Neural cell (in vitro differentiated cells): ENCODE measurements at regions not wholly inside any gene's neighbourhood (a gene's known extent, or its start where the extent isn't known, plus 50 kb on each side); places are given as distances from the start of the nearest gene placed in this dataset.

ENCODE experiments used
- H2AFZ ChIP-seq: fragments of 200-600, 300-800 bp; sonication (generic), shearing (Covaris generic); 2 replicates; pipeline ENCODE4 v1.6.0; 2014; ENCODE audit warnings: low read depth, mild to moderate bottlenecking, antibody characterized with exemption, low read length, moderate library complexity
- H3F3A ChIP-seq: fragments of 200-600 bp; shearing (Covaris generic); 2 replicates; pipeline ENCODE4 v1.6.1; 2016; ENCODE audit warnings: mild to moderate bottlenecking, moderate library complexity, mixed read lengths, antibody characterized with exemption, low read length; ENCODE audit not compliant: insufficient read depth, poor library complexity, severe bottlenecking
- H3K27ac ChIP-seq: fragments of 200-600, 300-800 bp; sonication (generic), shearing (Covaris generic); 2 replicates; pipeline ENCODE4 v1.5.1; 2014; ENCODE audit warnings: mild to moderate bottlenecking, low read length, moderate library complexity
- H3K27me3 ChIP-seq: fragments of 300-800, 200-600 bp; sonication (generic), shearing (Covaris generic); 2 replicates; pipeline ENCODE4 v1.6.0; 2014; ENCODE audit warnings: mild to moderate bottlenecking, low read depth, low read length, moderate library complexity; ENCODE audit not compliant: insufficient read depth
- H3K36me3 ChIP-seq: fragments of 300-800, 200-600 bp; sonication (generic), shearing (Covaris generic); 2 replicates; pipeline ENCODE4 v1.5.1; 2014; ENCODE audit warnings: mild to moderate bottlenecking, antibody characterized with exemption, low read length, moderate library complexity; ENCODE audit not compliant: insufficient read depth
- H3K4me2 ChIP-seq: fragments of 300-800, 200-600 bp; sonication (generic), shearing (Covaris generic); 2 replicates; pipeline ENCODE4 v1.6.0; 2014; ENCODE audit warnings: mild to moderate bottlenecking, low read length
- H3K4me3 ChIP-seq: fragments of 300-800, 200-600 bp; sonication (generic), shearing (Covaris generic); 2 replicates; pipeline ENCODE4 v1.5.1; 2014; ENCODE audit warnings: mild to moderate bottlenecking, low read length, moderate library complexity
- H3K79me2 ChIP-seq: fragments of 200-600 bp; shearing (Covaris generic); replicated peaks from 2 replicates; pipeline ENCODE4 v1.6.0; 2014; ENCODE audit warnings: mild to moderate bottlenecking, low read length, moderate library complexity; ENCODE audit not compliant: insufficient read depth
- H3K9ac ChIP-seq: fragments of 300-800, 200-600 bp; sonication (generic), shearing (Covaris generic); 2 replicates; pipeline ENCODE4 v1.6.1; 2016; ENCODE audit warnings: mild to moderate bottlenecking, low read length, mixed read lengths
- H3K9me2 ChIP-seq: fragments of 200-600 bp; shearing (Covaris generic); 2 replicates; pipeline ENCODE4 v1.6.1; 2016; ENCODE audit warnings: mild to moderate bottlenecking, low read length, mixed read lengths; ENCODE audit not compliant: insufficient read depth
- H3K9me3 ChIP-seq: fragments of 200-600, 300-800 bp; sonication (generic), shearing (Covaris generic); 2 replicates; pipeline ENCODE4 v1.6.1; 2016; ENCODE audit warnings: mild to moderate bottlenecking, mixed run types, low read length, moderate library complexity, mixed read lengths
- H4K20me1 ChIP-seq: fragments of 200-600 bp; shearing (Covaris generic); 2 replicates; pipeline ENCODE4 v1.6.1; 2016; ENCODE audit warnings: mild to moderate bottlenecking, mixed run types; ENCODE audit not compliant: insufficient read depth
- CTCF ChIP-seq: fragments of 450-650 bp; IDR thresholded peaks from 2 replicates; pipeline ENCODE4 v1.5.1; 2014; ENCODE audit warnings: antibody characterized with exemption, mild to moderate bottlenecking, moderate library complexity; ENCODE audit not compliant: poor library complexity, severe bottlenecking
- EP300 ChIP-seq: fragments of 450-650 bp; conservative IDR thresholded peaks from 2 replicates; pipeline ENCODE4 v1.6.1; 2014; ENCODE audit warnings: antibody characterized with exemption, mild to moderate bottlenecking, moderate library complexity; ENCODE audit not compliant: poor library complexity, severe bottlenecking
- EZH2 ChIP-seq: fragments of 200-600, 300-800 bp; shearing (Covaris generic), sonication (generic); IDR thresholded peaks from 2 replicates; pipeline ENCODE4 v1.6.1; 2014; ENCODE audit warnings: antibody characterized with exemption, low read length, borderline replicate concordance, mild to moderate bottlenecking; ENCODE audit not compliant: insufficient read depth, poor library complexity, severe bottlenecking
- MXI1 ChIP-seq: fragments of 450-650 bp; conservative IDR thresholded peaks from 2 replicates; pipeline ENCODE4 v1.6.1; 2014; ENCODE audit warnings: antibody characterized with exemption, mild to moderate bottlenecking; ENCODE audit not compliant: poor library complexity, severe bottlenecking
- POLR2AphosphoS5 ChIP-seq: IDR thresholded peaks from 2 replicates; pipeline ENCODE4 v1.6.1; 2012
- RAD21 ChIP-seq: fragments of 450-650 bp; conservative IDR thresholded peaks from 2 replicates; pipeline ENCODE4 v1.6.1; 2014; ENCODE audit warnings: antibody characterized with exemption, mild to moderate bottlenecking, moderate library complexity
- SMC3 ChIP-seq: fragments of 450-650 bp; conservative IDR thresholded peaks from 2 replicates; pipeline ENCODE4 v1.6.1; 2014; ENCODE audit warnings: antibody characterized with exemption, mild to moderate bottlenecking, moderate library complexity; ENCODE audit not compliant: poor library complexity
- TAF1 ChIP-seq: IDR thresholded peaks from 2 replicates; pipeline ENCODE4 v1.6.1; 2012; ENCODE audit warnings: low read depth
- TF ChIP-seq, protein P1 (sequence below): IDR thresholded peaks from 2 replicates; pipeline ENCODE4 v1.6.1; 2012; ENCODE audit warnings: borderline replicate concordance

GRCh38 chrY:15775880-15776279, 1251.6 kb downstream of the NLGN4Y start:
- H3K9me3 ChIP-seq: no peaks in the 10 kb centered on the region
- no peaks in the 10 kb centered on the region for H3F3A ChIP-seq
- H4K20me1 ChIP-seq: no peaks in the 10 kb centered on the region
- no peaks in the 10 kb centered on the region for H3K79me2 ChIP-seq
- no peak overlapping the region for H2AFZ ChIP-seq
- no peak overlapping the region for H3K4me3 ChIP-seq
- no peaks in the 10 kb centered on the region for H3K27me3 ChIP-seq
- TF ChIP-seq TAF1: no peak
- no peak for TF ChIP-seq SMC3
- no peak for TF ChIP-seq CTCF
- TF ChIP-seq RAD21: no peak
- H3K27ac ChIP-seq: no peak overlapping the region
- no peak overlapping the region for H3K9ac ChIP-seq
- no peaks in the 10 kb centered on the region for H3K9me2 ChIP-seq
- no peaks in the 10 kb centered on the region for H3K36me3 ChIP-seq
- no peak overlapping the region for H3K4me2 ChIP-seq

GRCh38 chrY:15779891-15780290, 1255.6 kb downstream of the NLGN4Y start:
- H3K4me2 ChIP-seq: no peak overlapping the region
- no peak overlapping the region for H3K4me3 ChIP-seq
- H3K9me3 ChIP-seq: no peaks in the 10 kb centered on the region
- H4K20me1 ChIP-seq: no peaks in the 10 kb centered on the region
- H3K36me3 ChIP-seq: no peaks in the 10 kb centered on the region
- no peak overlapping the region for H2AFZ ChIP-seq
- H3K27ac ChIP-seq: no peak overlapping the region
- H3K9ac ChIP-seq: no peak overlapping the region
- TF ChIP-seq SMC3: no peak
- TF ChIP-seq RAD21: no peak
- no peak for TF ChIP-seq MXI1
- TF ChIP-seq, protein P1, sequence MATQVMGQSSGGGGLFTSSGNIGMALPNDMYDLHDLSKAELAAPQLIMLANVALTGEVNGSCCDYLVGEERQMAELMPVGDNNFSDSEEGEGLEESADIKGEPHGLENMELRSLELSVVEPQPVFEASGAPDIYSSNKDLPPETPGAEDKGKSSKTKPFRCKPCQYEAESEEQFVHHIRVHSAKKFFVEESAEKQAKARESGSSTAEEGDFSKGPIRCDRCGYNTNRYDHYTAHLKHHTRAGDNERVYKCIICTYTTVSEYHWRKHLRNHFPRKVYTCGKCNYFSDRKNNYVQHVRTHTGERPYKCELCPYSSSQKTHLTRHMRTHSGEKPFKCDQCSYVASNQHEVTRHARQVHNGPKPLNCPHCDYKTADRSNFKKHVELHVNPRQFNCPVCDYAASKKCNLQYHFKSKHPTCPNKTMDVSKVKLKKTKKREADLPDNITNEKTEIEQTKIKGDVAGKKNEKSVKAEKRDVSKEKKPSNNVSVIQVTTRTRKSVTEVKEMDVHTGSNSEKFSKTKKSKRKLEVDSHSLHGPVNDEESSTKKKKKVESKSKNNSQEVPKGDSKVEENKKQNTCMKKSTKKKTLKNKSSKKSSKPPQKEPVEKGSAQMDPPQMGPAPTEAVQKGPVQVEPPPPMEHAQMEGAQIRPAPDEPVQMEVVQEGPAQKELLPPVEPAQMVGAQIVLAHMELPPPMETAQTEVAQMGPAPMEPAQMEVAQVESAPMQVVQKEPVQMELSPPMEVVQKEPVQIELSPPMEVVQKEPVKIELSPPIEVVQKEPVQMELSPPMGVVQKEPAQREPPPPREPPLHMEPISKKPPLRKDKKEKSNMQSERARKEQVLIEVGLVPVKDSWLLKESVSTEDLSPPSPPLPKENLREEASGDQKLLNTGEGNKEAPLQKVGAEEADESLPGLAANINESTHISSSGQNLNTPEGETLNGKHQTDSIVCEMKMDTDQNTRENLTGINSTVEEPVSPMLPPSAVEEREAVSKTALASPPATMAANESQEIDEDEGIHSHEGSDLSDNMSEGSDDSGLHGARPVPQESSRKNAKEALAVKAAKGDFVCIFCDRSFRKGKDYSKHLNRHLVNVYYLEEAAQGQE: no peak
- no peak for TF ChIP-seq EZH2
- no peak for TF ChIP-seq EP300
- TF ChIP-seq POLR2AphosphoS5: no peak
- TF ChIP-seq TAF1: no peak
- TF ChIP-seq CTCF: no peak
- no peaks in the 10 kb centered on the region for H3K27me3 ChIP-seq
- H3K79me2 ChIP-seq: no peaks in the 10 kb centered on the region
- no peaks in the 10 kb centered on the region for H3F3A ChIP-seq
- no peaks in the 10 kb centered on the region for H3K9me2 ChIP-seq
